ENCODE measurements at regions not wholly inside any gene's neighbourhood (a gene's known extent, or its start where the extent isn't known, plus 50 kb on each side); places are given as distances from the start of the nearest gene placed in this dataset.

DNA sequence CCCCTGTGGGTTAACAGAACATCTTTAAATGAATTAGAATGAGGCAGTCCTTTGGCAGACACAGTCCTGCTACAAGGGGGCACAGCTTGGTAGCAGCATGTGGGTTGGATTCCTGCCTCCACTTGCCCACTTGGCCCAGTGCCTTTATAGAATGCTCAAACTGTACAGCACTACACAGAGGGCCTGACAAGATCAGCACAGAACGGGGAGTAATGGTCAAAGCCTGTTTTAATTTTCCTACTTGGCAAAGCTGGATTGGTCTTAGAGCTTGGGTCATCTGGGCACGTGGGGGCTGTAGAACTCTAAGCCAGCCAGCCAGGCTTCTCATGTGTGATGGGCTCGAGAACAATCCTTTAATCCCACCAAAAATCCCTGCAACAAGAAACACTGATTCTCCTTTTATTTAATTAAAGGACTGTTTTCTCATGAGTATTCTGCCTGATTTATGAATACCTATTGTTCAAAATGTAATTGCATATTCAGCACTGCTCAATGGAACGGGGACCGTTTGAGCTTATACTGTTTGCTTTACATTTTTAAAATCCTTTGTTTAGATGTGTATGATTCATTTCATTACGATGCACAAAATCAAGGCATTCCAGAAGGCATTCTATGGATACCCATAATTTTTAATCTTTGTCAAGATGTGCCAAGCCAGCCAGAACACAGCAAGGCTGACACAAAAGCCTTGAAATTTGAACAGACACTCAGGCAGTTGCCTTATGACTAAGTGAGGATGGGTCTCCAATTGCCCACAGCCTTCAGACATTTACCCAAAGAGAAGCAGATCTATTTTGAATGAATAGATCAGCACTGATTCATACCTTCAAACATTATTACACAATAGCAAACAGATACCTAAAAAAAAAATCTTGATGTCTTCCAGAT lies 249.3 kb upstream of the TGFBR2 start:
- Mint-ChIP-seq H3K9me3 (no peaks in the 10 kb centered on the region), H3K27me3 (no peaks in the 10 kb centered on the region), H3K4me1 (ENCODE audit: low read depth) (no peaks in the 10 kb centered on the region), H3K4me3 (no peak overlapping the region), H3K36me3 (ENCODE audit: low read depth) (no peaks in the 10 kb centered on the region), H3K27ac (no peak overlapping the region)
- intact Hi-C loops (cut with micrococcal nuclease), result no loop called here

DNA sequence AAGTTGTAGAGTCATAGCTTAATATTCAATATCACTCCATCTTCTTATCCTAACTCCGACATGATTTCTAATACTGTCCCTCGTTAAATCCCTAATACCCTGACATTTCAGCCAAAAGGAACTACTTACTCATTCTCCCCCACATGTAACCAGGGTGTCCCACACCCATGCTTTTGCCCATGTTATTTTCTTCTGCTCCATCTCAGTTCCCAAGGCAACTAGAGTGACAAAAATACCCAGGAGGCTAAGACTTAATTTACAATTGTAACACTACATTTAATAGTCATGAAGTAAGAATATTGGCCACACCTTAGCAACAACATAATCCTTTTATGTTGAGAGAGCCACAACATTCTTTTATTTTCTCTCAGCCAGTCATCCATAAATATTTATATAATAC lies 248.5 kb upstream of the TGFBR2 start:
- H3K27me3 Mint-ChIP-seq, result no peaks in the 10 kb centered on the region
- H3K36me3 Mint-ChIP-seq (ENCODE audit: low read depth), result no peaks in the 10 kb centered on the region
- intact Hi-C loops (cut with micrococcal nuclease), result no loop called here
- no peaks in the 10 kb centered on the region for H3K9me3 Mint-ChIP-seq
- no peak overlapping the region for H3K27ac Mint-ChIP-seq
- no peak overlapping the region for H3K4me3 Mint-ChIP-seq
- no peaks in the 10 kb centered on the region for H3K4me1 Mint-ChIP-seq (ENCODE audit: low read depth)

DNA sequence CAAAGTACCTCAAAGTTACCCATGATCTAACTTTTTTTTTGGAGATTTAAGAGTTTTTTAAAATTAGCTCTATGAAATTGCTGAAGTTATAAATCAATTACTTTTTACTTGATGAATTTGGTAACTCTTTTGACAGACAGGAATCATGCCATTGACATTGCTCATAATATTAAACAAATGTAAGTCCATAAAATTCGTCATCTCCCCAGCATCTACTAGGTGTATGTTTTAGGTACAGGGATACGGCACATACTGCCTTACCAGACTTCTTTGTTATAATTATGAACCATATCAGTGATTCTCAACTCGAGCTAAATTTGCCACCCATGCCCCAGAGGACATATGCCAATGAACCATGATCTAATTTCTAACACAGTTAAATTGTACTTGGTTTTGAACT lies 247.5 kb upstream of the TGFBR2 start:
- Mint-ChIP-seq H3K4me1 (ENCODE audit: low read depth) (no peaks in the 10 kb centered on the region), H3K36me3 (ENCODE audit: low read depth) (no peaks in the 10 kb centered on the region), H3K27ac (no peak overlapping the region), H3K9me3 (no peaks in the 10 kb centered on the region), H3K27me3 (no peaks in the 10 kb centered on the region), H3K4me3 (no peak overlapping the region)
- intact Hi-C loops (cut with micrococcal nuclease), result no loop called here

GRCh38 chr3:30368978-30369377 lies 237.4 kb upstream of the TGFBR2 start:
- Mint-ChIP-seq H3K27me3 (peaks cover 5% of the 10 kb centered on the region), H3K36me3 (ENCODE audit: low read depth) (no peaks in the 10 kb centered on the region), H3K4me3 (no peak overlapping the region), H3K27ac (no peak overlapping the region), H3K9me3 (no peaks in the 10 kb centered on the region), H3K4me1 (ENCODE audit: low read depth) (no peaks in the 10 kb centered on the region)
- intact Hi-C loops (cut with micrococcal nuclease), result no loop called here

- Mint-ChIP-seq H3K4me3 (no peak overlapping the region), H3K36me3 (ENCODE audit: low read depth) (no peaks in the 10 kb centered on the region), H3K4me1 (ENCODE audit: low read depth) (no peaks in the 10 kb centered on the region), H3K27ac (no peak overlapping the region), H3K27me3 (peaks cover 5% of the 10 kb centered on the region), H3K9me3 (no peaks in the 10 kb centered on the region)
- intact Hi-C loops (cut with micrococcal nuclease), result no loop called here
These were observed 235.6 kb upstream of the TGFBR2 start for GRCh38 chr3:30370681-30371271.

DNA sequence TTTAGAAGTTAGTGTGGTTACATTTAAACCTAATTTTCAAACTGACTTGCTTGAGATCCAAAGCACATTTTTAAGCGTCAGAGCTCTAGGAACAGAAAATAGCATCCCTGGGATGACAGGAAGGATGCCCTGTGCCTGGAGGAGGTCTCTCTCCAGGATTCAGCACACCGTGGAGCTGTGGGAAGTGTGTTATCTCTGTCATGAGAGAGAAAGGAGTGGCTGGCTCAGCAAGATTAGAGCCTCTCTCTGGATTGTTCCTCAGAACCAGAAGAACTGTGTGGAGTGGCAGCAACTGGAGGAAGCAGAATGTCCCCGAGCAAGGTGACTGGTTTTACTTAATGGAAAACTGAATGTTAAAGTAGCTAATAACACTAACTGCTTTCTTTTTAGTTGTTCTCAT lies 233.6 kb upstream of the TGFBR2 start:
- H3K9me3 Mint-ChIP-seq, result no peaks in the 10 kb centered on the region
- H3K4me3 Mint-ChIP-seq, result no peak overlapping the region
- H3K27ac Mint-ChIP-seq, result no peak overlapping the region
- H3K27me3 Mint-ChIP-seq, result peaks cover 5% of the 10 kb centered on the region
- H3K4me1 Mint-ChIP-seq (ENCODE audit: low read depth), result no peaks in the 10 kb centered on the region
- intact Hi-C loops (cut with micrococcal nuclease), result no loop called here
- no peaks in the 10 kb centered on the region for H3K36me3 Mint-ChIP-seq (ENCODE audit: low read depth)

DNA sequence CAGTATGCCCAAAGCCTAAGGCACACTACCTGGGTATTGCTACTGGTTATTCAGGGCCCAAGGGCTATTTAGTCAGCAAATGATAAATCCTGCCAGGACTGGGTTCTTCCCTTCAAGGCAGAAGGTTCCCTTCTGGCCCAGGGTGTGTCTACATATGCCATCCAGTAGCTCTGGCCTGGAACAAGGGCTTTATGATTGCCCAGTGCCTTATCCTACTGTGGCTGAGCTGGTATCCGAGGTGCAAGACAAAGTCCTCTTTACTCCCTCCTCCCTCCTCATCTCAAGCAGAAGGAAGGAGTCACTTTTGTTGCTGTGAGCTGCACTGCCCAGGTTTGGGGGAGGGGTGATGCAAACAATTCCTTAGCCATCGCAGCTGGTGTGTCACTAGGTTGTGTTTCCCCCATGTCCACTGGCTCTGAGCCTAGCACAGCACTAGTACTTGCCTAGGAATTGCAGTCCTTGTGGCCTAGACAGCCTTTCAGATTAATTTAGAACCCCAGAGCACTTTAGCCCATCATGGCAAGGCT lies 221.8 kb upstream of the TGFBR2 start:
- H3K9me3 Mint-ChIP-seq, result peaks cover 25% of the 10 kb centered on the region
- no peak overlapping the region for H3K27ac Mint-ChIP-seq
- no peaks in the 10 kb centered on the region for H3K4me1 Mint-ChIP-seq (ENCODE audit: low read depth)
- H3K36me3 Mint-ChIP-seq (ENCODE audit: low read depth), result no peaks in the 10 kb centered on the region
- H3K4me3 Mint-ChIP-seq, result no peak overlapping the region
- intact Hi-C loops (cut with micrococcal nuclease), result no loop called here
- no peaks in the 10 kb centered on the region for H3K27me3 Mint-ChIP-seq

GRCh38 chr3:30393079-30393478 lies 213.3 kb upstream of the TGFBR2 start:
- Mint-ChIP-seq H3K9me3 (peaks cover 32% of the 10 kb centered on the region), H3K4me3 (no peak overlapping the region), H3K36me3 (ENCODE audit: low read depth) (no peaks in the 10 kb centered on the region), H3K27me3 (no peaks in the 10 kb centered on the region), H3K27ac (no peak overlapping the region), H3K4me1 (ENCODE audit: low read depth) (no peaks in the 10 kb centered on the region)
- intact Hi-C loops (cut with micrococcal nuclease), result no loop called here

- no peaks in the 10 kb centered on the region for H3K4me1 Mint-ChIP-seq (ENCODE audit: low read depth)
- peaks cover 23% of the 10 kb centered on the region for H3K9me3 Mint-ChIP-seq
- H3K27ac Mint-ChIP-seq, result no peak overlapping the region
- H3K4me3 Mint-ChIP-seq, result no peak overlapping the region
- intact Hi-C loops (cut with micrococcal nuclease), result no loop called here
- no peaks in the 10 kb centered on the region for H3K27me3 Mint-ChIP-seq
- no peaks in the 10 kb centered on the region for H3K36me3 Mint-ChIP-seq (ENCODE audit: low read depth)
These were observed 209.4 kb upstream of the TGFBR2 start for GRCh38 chr3:30397030-30397429.

DNA sequence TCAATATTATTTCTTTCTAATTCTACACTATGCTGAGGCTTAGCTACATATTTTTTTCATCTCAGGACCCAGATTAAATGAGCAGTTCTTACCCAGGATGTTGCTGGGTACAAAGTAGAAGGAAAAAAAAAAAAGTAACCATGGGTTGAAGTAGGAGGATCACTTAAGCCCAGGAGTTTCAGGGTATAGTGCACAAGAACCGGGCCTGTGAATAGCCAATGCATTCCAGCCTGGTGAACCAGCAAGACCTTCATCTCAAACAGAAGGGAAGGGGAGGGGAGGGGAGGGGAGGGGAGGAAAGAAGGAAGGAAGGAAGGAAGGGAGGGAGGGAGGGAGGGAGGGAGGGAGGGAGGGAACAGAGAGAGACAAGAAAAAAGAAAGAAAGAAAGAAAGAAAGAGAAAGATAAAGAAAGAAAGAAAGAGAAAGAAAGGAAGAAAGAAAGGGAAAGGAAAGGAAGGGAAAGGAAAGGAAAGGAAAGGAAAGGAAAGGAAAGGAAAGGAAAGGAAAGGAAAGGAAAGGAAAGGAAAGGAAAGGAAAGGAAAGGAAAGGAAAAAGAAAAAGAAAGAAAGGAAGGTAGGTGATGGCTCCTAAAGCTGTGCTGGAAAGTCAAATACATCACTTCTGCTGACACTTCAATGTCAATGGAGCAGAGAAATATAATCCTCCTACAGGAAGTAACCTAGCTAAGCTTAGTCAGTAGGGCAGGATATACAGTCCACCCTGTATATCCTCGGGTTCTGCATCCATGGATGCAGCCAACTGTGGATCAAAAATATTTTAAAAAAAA lies 206.8 kb upstream of the TGFBR2 start:
- H3K4me1 Mint-ChIP-seq (ENCODE audit: low read depth), result no peaks in the 10 kb centered on the region
- peaks cover 17% of the 10 kb centered on the region for H3K9me3 Mint-ChIP-seq
- intact Hi-C loops (cut with micrococcal nuclease), result no loop called here

DNA sequence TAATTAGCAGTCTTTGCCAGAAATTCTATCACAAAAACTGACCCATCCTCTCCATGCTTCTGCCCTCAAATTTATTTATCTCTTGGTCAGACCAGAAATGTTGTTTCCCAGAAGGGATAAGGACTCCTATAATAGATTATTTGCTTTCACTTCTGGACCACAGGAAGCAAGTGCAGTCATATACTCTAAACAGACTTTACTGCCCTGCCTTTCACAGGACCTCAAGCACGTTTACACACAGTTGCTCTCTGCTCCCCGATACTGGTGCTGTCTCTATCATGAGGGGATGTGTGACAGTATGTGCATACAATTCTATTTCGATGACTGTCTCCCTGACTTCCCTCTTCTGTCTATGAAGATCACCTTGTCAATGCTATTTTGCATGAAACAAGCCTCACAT lies 205.5 kb upstream of the TGFBR2 start:
- intact Hi-C loops (cut with micrococcal nuclease), result no loop called here
- Mint-ChIP-seq H3K27me3 (no peaks in the 10 kb centered on the region), H3K27ac (no peak overlapping the region), H3K9me3 (peaks cover 7% of the 10 kb centered on the region), H3K4me3 (no peak overlapping the region), H3K36me3 (ENCODE audit: low read depth) (no peaks in the 10 kb centered on the region), H3K4me1 (ENCODE audit: low read depth) (no peaks in the 10 kb centered on the region)

More for the DNA sequence above, 206.8 kb upstream of the TGFBR2 start:
- no peak overlapping the region for H3K27ac Mint-ChIP-seq
- no peaks in the 10 kb centered on the region for H3K27me3 Mint-ChIP-seq
- no peaks in the 10 kb centered on the region for H3K36me3 Mint-ChIP-seq (ENCODE audit: low read depth)
- no peak overlapping the region for H3K4me3 Mint-ChIP-seq

DNA sequence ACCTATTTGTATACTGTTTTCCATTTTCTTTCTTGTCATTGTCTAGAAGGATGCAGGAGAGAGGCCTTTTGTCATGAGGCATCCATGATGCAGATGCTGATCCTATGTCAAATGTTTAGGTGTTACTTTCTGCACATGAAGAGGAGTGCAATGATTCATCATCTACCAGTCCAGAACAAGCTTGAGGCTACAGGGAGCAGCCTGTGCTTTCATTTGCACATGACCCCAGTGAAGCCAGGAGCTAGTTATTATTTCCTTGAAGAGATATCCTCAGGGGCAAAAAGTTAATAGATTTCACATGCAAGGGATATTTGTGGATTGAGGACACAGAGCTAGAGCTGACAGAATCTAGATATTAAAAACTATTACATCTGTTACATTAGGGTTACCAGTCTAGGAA lies 204.4 kb upstream of the TGFBR2 start:
- H3K4me3 Mint-ChIP-seq, result no peak overlapping the region
- no peaks in the 10 kb centered on the region for H3K36me3 Mint-ChIP-seq (ENCODE audit: low read depth)
- H3K27me3 Mint-ChIP-seq, result no peaks in the 10 kb centered on the region
- H3K4me1 Mint-ChIP-seq (ENCODE audit: low read depth), result no peaks in the 10 kb centered on the region
- peaks cover 2% of the 10 kb centered on the region for H3K9me3 Mint-ChIP-seq
- H3K27ac Mint-ChIP-seq, result no peak overlapping the region
- intact Hi-C loops (cut with micrococcal nuclease), result no loop called here

DNA sequence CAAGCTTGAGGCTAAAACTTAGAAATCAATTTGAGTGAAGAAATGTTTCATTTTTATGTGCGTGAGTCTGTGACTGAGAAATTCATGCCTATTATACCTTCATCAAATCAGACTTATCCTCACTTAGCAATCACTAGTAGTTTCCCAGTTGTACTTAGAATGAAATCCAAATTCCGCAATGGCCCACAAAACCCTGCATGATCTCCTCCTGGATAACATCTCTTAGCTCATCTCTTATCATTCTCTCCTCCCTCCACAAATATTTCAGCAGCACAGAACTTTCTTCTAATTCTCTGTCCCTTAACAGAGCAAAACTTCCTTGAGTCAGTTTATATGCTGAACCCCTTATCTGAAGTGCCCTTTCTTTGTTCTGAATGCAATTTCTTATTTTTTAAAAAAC lies 198.8 kb upstream of the TGFBR2 start:
- H3K4me3 Mint-ChIP-seq, result no peak overlapping the region
- intact Hi-C loops (cut with micrococcal nuclease), result no loop called here

GRCh38 chr3:30408105-30408557 lies 198.3 kb upstream of the TGFBR2 start:
- H3K27ac Mint-ChIP-seq, result no peak overlapping the region
- H3K9me3 Mint-ChIP-seq, result peaks cover 26% of the 10 kb centered on the region
- H3K4me1 Mint-ChIP-seq (ENCODE audit: low read depth), result no peaks in the 10 kb centered on the region
- no peaks in the 10 kb centered on the region for H3K36me3 Mint-ChIP-seq (ENCODE audit: low read depth)
- no peaks in the 10 kb centered on the region for H3K27me3 Mint-ChIP-seq
- H3K4me3 Mint-ChIP-seq, result no peak overlapping the region
- intact Hi-C loops (cut with micrococcal nuclease), result no loop called here

More for the DNA sequence above, 198.8 kb upstream of the TGFBR2 start:
- Mint-ChIP-seq H3K27me3 (no peaks in the 10 kb centered on the region), H3K27ac (no peak overlapping the region), H3K36me3 (ENCODE audit: low read depth) (no peaks in the 10 kb centered on the region), H3K4me1 (ENCODE audit: low read depth) (no peaks in the 10 kb centered on the region), H3K9me3 (peaks cover 26% of the 10 kb centered on the region)

Data from dendritic cell treated with granulocyte-macrophage colony-stimulating factor and Interleukin-4, amounts not matched to agents 40 ng/mL and 50 ng/mL, for 4 days (primary cell).